ENCODE measurements at regions not wholly inside any gene's neighbourhood (a gene's known extent, or its start where the extent isn't known, plus 50 kb on each side); places are given as distances from the start of the nearest gene placed in this dataset.

- intact Hi-C loops (cut with micrococcal nuclease) = no loop called here
Measured at GRCh38 chr4:141430686-141431085, 205.7 kb upstream of the IL15 start.

GRCh38 chr4:141432000-141432712 is 204.2 kb upstream of the IL15 start:
- intact Hi-C loops (cut with micrococcal nuclease) = no loop called here
- no peak for ATAC-seq (ENCODE audit: low read depth)
- DNase-seq = no peak
- H3K36me3 Mint-ChIP-seq (ENCODE audit: low read depth) = no peaks in the 10 kb centered on the region
- H3K9me3 Mint-ChIP-seq = no peaks in the 10 kb centered on the region
- H3K4me3 Mint-ChIP-seq = no peak overlapping the region
- no peaks in the 10 kb centered on the region for H3K27me3 Mint-ChIP-seq
- H3K4me1 Mint-ChIP-seq = no peaks in the 10 kb centered on the region
- ChIA-PET POLR2A (no interaction called here), CTCF (no interaction called here)
- TF ChIP-seq, protein P1, sequence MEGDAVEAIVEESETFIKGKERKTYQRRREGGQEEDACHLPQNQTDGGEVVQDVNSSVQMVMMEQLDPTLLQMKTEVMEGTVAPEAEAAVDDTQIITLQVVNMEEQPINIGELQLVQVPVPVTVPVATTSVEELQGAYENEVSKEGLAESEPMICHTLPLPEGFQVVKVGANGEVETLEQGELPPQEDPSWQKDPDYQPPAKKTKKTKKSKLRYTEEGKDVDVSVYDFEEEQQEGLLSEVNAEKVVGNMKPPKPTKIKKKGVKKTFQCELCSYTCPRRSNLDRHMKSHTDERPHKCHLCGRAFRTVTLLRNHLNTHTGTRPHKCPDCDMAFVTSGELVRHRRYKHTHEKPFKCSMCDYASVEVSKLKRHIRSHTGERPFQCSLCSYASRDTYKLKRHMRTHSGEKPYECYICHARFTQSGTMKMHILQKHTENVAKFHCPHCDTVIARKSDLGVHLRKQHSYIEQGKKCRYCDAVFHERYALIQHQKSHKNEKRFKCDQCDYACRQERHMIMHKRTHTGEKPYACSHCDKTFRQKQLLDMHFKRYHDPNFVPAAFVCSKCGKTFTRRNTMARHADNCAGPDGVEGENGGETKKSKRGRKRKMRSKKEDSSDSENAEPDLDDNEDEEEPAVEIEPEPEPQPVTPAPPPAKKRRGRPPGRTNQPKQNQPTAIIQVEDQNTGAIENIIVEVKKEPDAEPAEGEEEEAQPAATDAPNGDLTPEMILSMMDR (IDR thresholded peaks at IDR 0.05) = no peak
- no peak overlapping the region for H3K27ac Mint-ChIP-seq

More at GRCh38 chr4:141430686-141431085, 205.7 kb upstream of the IL15 start:
- Mint-ChIP-seq H3K36me3 (ENCODE audit: low read depth) (no peaks in the 10 kb centered on the region), H3K27ac (no peak overlapping the region), H3K27me3 (no peaks in the 10 kb centered on the region), H3K9me3 (no peaks in the 10 kb centered on the region), H3K4me3 (no peak overlapping the region), H3K4me1 (no peaks in the 10 kb centered on the region)
- ATAC-seq (ENCODE audit: low read depth) (no peak), DNase-seq (no peak)
- ChIA-PET POLR2A (no interaction called here), CTCF (no interaction called here)
- TF ChIP-seq, protein P1 (IDR thresholded peaks at IDR 0.05) = no peak

GRCh38 chr4:141435446-141436225 is 200.7 kb upstream of the IL15 start:
- CTCF ChIA-PET = no interaction called here

GRCh38 chr4:141439223-141439622 is 197.2 kb upstream of the IL15 start:
- intact Hi-C loops (cut with micrococcal nuclease) = no loop called here
- ChIA-PET POLR2A (no interaction called here), CTCF (no interaction called here)
- no peaks in the 10 kb centered on the region for H3K36me3 Mint-ChIP-seq (ENCODE audit: low read depth)
- TF ChIP-seq, protein P1 (IDR thresholded peaks at IDR 0.05) = no peak
- ATAC-seq (ENCODE audit: low read depth) = no peak
- H3K27ac Mint-ChIP-seq = no peak overlapping the region
- H3K9me3 Mint-ChIP-seq = no peaks in the 10 kb centered on the region
- DNase-seq = no peak
- H3K4me3 Mint-ChIP-seq = no peak overlapping the region
- H3K27me3 Mint-ChIP-seq = no peaks in the 10 kb centered on the region
- no peaks in the 10 kb centered on the region for H3K4me1 Mint-ChIP-seq

More at GRCh38 chr4:141435446-141436225, 200.7 kb upstream of the IL15 start:
- H3K4me1 Mint-ChIP-seq = no peaks in the 10 kb centered on the region
- DNase-seq (no peak), ATAC-seq (ENCODE audit: low read depth) (no peak)
- TF ChIP-seq, protein P1 (IDR thresholded peaks at IDR 0.05) = no peak
- POLR2A ChIA-PET = no interaction called here
- H3K4me3 Mint-ChIP-seq = no peak overlapping the region
- H3K27ac Mint-ChIP-seq = no peak overlapping the region
- H3K9me3 Mint-ChIP-seq = no peaks in the 10 kb centered on the region
- no peaks in the 10 kb centered on the region for H3K27me3 Mint-ChIP-seq
- intact Hi-C loops (cut with micrococcal nuclease) = no loop called here
- no peaks in the 10 kb centered on the region for H3K36me3 Mint-ChIP-seq (ENCODE audit: low read depth)

DNA sequence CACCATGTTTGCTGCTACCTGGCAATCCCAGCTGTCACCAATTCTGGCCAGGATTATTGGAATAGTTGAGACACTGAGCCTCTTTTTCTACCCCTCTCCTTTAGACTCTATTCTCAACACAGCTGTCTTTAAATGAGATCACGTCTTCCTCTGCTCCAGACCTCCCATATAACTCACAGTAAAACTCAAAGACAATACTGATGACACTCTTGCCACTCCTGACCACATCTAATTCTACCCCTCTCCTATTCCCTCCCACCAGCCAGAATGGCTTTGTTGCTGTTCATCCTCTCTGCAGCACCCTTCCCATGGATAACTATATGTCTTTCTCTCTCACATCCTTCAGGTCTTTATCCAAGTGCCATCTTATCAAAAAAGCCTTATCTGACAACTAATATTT is 188.6 kb upstream of the IL15 start:
- TF ChIP-seq, protein P1 (IDR thresholded peaks at IDR 0.05) = no peak
- intact Hi-C loops (cut with micrococcal nuclease) = no loop called here
- Mint-ChIP-seq H3K4me3 (no peak overlapping the region), H3K36me3 (ENCODE audit: low read depth) (no peaks in the 10 kb centered on the region), H3K27ac (no peak overlapping the region), H3K27me3 (no peaks in the 10 kb centered on the region), H3K4me1 (no peaks in the 10 kb centered on the region), H3K9me3 (no peaks in the 10 kb centered on the region)
- ChIA-PET CTCF (no interaction called here), POLR2A (no interaction called here)
- no peak for DNase-seq
- ATAC-seq (ENCODE audit: low read depth) = no peak

All from activated B cell treated with CpG ODN at 0.5 μM for 24 hours (primary cell).